ENCODE measurements at regions not wholly inside any gene's neighbourhood (a gene's known extent, or its start where the extent isn't known, plus 50 kb on each side); places are given as distances from the start of the nearest gene placed in this dataset.
A peak's percentile ranks its signal among the peaks of the same experiment; 100 is the strongest.

DNA sequence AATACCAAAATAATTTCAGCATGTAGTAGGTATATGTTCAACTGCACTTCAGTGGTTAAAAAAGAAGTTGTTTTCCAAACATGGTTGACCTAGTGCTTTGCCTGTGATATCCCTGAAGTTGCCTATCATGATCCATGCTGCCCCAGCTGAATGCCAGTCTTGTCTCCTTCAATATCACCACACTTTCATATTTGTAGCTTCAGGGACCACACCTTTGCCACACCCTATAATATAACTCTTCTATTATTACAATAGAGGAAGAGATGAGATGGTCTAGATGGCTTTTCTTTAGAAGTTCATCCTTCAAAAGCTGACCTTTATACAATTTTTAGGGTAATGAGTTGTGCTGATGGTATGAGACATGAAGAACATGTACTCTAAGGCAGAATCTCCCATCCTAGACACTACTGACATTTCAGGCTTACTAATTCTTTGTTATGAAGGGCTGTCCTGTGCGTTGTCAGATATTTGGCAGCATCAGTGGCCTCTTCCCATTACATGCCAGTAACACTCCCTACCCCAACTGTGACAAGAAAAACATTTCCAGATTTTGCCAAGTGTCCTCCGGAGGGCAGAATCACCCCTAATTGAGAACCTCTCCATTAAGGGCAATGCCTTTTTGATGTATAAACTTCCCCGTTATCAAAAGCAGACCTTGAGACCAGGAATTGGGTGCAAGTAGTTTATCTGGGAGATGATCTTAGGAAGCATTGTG, 76.2 kb upstream of the PLCL2 start:
- DNase-seq, result no peak

GRCh38 chr3:16809482-16809881, 75.3 kb upstream of the PLCL2 start:
- peak in 1 of 51 donors; percentile 18 for DNase-seq

DNA sequence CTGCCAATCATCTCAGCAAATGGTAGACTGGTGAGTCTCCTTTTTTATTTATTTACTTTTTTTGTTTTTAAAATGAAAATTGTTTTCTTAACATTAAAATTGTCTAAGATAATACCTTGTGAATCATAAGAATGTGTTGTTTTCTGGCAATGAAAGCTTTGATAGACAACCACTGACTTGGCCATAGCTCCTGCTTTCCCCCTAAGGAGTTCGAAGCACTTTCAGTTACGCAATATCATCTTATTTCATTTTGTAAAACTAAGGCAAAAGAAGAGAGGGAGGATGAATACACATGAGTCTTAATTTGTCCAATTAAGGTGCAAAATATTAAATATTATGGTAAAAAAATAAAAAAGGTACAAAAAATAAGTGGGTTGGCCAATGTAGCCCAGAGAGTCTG, 74.8 kb upstream of the PLCL2 start:
- no peak for DNase-seq

GRCh38 chr3:16810593-16811367, 74.0 kb upstream of the PLCL2 start:
- peak in 1 of 51 donors; percentile 12 for DNase-seq

DNA sequence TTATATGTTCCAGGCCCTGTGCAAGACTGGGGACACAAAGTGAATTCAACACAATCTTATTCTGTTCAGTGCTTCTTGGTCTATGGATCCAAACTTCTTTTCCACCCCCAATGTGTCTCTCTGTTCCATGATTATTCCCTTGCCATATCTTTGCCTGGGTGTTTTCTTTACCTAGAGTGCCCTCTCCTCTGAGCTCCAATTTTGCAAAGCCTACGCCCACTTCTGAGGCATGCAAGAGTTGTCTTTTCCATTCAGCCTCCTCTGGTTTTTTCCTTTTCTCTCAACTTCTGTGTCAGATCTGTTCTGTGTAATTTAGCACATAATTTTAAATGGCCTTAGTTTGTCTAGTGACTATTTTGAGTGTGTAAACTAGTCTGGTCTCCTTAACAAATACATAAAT, 72.8 kb upstream of the PLCL2 start:
- no peak for DNase-seq

DNA sequence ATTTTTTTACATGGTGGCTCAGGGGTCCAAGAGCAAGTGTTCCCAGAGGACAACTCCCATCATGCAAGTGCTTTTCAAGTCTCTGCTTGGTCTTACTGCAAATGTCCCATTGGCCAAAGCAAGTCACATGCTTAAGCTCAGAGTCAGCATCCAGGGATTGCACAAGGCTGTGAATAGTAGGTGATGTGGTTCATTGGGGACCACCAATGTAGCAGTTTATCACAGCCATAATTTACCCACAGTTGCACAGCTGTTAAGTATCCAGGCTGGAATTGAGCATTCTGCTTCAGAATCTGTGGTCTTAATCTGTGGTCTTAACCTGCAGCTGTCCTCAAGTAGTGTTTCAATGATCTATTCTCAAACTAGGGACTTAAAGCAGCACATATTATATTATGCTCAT, 71.4 kb upstream of the PLCL2 start:
- DNase-seq, result no peak

GRCh38 chr3:16816048-16816780, 68.5 kb upstream of the PLCL2 start:
- no peak for DNase-seq

GRCh38 chr3:16817197-16817596, 67.6 kb upstream of the PLCL2 start:
- no peak for DNase-seq

DNA sequence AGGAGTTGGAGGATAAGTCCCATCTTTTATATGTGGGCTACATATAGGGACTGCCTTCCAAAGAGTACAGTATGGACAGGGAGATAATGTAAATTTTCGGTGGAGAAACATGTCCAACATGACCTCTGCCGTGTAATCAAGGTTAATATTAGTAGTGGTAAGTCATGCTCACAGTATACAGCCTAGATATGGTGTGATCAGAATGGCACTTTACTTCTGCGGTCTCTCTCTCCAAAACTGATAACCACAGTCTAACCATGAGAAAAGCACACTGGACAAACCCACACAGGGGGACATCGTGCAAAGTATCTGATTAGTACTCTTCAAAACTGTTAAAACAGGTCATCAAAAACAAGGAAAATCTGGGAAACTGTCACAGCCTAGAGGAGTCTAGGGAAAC, 66.6 kb upstream of the PLCL2 start:
- no peak for DNase-seq

DNA sequence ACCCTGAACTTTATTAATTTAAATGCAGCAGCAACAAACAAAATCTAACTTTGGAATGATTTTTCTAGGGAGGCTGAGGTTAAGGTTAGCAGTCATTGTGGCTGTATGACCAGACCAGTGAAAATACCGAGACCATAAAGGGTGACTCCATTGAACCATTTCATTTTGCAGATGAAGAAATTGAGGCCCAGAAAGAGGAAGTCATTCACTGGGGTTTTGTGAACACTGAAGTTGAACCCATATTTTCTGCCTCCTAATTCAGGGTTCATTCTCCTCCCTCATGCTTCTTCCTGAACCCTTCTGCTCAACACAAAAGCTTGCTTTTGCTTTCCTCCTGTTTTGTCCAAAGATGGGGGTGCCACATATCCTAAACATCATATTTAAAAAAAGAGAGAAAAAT, 65.8 kb upstream of the PLCL2 start:
- no peak for DNase-seq

DNA sequence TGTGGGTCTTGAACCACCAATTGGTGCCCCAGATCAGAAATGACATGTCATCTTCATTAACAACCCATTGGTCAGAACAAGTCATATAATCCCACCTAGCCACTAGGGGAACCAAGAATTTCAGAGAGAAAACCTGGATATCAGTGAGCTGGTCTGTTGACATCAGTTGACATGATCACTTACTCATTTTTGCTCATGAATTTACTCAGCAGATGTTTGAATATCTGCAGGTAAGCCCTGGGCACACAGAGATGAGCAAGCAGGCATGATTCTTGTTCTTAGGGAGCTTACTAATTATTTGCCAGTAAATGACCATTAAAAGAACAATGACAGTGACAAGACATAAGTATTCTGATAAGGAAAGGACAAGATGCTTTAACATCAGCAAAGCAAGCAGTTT, 64.3 kb upstream of the PLCL2 start:
- no peak for DNase-seq

- no peak for DNase-seq
Observed at GRCh38 chr3:16821053-16821452, 63.7 kb upstream of the PLCL2 start.

DNA sequence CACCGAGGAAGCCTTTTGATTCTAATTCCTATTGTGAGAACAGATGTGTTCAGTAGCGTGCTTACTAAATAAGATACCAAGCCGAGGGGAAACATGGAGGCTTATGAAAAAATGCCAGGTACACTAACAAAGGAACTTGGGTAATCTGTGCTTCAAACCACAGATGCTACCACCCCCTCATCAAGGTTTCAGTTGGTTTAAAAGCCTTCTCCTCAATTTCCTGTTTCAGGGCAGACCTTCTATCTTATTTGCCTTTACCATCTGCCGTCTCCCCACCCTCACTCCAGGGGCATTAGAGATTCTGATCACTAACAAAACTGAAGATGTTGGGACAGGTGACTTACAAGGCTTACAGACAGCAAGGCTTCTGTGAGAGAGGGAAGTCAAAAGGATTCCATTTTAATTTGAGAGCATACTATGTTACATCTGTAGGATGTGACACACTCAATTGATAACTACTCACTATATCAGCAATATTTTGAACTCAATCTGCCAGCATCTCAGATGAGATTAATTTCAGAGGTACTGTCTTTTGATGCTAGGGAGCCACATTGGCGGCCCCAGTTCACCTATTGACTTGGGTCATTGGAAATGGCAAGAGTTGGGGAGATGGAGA, 60.6 kb upstream of the PLCL2 start:
- DNase-seq, result no peak

- no peak for DNase-seq
Observed at GRCh38 chr3:16825617-16826204, 59.0 kb upstream of the PLCL2 start.

DNA sequence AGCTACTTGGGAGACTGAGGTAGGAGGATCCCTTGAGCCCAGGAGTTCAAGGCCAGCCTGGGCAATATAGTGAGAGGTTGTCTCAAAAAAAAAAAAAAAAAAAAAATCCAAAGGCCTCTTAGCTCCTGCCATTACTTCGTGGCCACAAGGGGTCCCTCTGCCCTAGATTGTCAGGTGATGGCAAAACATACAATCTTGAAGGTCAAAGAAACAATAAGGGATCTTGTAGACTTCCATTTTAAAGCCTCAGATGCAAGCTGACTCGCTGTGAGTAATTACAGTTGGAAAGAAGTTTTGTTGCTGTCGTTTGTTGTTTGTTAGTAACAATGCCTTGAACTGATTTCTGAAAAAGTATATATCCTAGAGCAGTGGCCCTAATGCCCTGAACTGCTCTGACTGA, 55.9 kb upstream of the PLCL2 start:
- DNase-seq, result no peak

DNA sequence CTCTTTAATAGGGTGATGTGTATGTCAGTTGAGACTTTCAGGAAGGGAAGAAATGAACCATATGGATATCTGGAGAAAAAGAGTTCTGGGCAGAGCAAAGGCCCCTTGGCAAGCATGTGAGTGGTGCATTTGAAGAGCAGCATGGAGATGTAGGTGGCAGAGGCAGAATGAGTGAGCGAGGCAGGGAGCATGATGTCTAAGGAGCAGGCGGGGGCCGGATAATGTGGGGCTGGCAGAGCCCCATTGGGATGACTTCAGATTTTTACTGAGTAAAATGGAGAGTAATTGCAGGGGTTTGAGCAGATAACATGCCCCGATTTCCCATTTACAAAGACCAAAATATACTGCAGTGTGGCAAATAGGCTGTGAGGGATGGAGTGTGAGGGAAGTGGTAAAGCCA, 52.9 kb upstream of the PLCL2 start:
- DNase-seq, result no peak

- no peak for DNase-seq
Observed at GRCh38 chr3:16834214-16834613, 50.5 kb upstream of the PLCL2 start.

- no peak for DNase-seq
Observed at GRCh38 chr3:16834753-16835152, 50.0 kb upstream of the PLCL2 start.
